GM18873 (cell line): ENCODE measurements at regions not wholly inside any gene's neighbourhood (a gene's known extent, or its start where the extent isn't known, plus 50 kb on each side); places are given as distances from the start of the nearest gene placed in this dataset.

Experiments used
- ATAC-seq: cut with Tn5 transposase; IDR thresholded peaks from one replicate; pipeline ENCODE4 v1.9.1; 2021; ENCODE audit warnings: mild to moderate bottlenecking, moderate library complexity, moderate number of reproducible peaks; ENCODE audit not compliant: unreplicated experiment, low FRiP score

GRCh38 chr1:38257374-38257773 is 210.8 kb upstream of the POU3F1 start:
- ATAC-seq = no peak

DNA sequence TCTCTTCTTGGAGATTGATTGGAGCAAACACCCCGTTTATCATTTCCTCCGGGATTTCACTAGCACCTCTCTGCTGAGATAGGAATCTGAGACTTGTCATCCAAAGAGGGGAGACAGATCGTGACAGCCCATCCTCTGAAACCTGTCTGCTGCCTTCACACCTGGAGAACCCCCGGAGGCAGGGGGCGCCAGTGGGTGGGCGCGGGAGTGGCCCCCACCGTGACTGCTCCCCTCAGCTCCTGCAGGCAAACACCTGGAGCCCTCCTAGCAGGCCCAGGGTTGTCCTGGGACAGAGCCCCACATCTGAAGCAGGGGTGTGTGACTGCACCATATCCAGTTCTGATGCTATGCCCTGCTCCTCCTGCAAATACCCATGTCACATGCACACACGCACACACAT is 209.5 kb upstream of the POU3F1 start:
- ATAC-seq = no peak

DNA sequence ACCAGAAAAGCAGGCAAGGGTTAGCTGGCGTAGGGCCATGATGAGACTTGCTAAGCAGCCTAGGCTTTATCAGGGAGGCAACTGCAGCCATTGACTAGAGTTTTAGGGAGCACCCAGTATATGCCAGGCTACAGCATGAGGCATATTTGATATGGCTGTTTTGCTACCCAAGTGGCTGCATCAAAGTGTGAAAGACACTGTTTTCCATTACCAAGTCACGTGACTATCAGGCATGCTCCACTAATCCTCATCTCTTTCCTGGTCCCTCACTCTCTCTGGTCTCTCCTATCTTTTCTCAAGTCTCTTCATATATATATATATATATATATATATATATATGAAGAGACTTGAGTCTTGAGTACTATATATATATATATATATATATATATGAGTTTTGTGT is 206.7 kb upstream of the POU3F1 start:
- no peak for ATAC-seq

DNA sequence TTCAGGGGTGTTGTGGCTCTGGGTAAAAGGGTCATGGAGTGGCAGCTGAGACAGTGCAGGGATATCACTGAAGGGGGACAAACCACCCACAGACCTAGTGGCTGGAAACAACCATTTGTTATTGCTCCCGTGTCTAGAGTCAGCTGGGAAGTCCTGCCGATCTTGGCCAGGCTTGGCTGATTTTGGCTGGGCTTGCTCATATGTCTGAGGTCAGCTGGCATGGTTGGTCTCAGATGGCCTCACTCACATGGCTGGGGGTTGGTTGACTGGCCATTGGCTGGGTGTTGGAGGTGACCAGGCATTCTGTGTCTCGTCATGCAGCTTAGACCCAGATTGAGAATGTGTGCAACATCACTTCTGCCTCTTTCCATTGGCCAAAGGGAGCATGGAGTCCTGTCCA is 203.8 kb upstream of the POU3F1 start:
- ATAC-seq = no peak

DNA sequence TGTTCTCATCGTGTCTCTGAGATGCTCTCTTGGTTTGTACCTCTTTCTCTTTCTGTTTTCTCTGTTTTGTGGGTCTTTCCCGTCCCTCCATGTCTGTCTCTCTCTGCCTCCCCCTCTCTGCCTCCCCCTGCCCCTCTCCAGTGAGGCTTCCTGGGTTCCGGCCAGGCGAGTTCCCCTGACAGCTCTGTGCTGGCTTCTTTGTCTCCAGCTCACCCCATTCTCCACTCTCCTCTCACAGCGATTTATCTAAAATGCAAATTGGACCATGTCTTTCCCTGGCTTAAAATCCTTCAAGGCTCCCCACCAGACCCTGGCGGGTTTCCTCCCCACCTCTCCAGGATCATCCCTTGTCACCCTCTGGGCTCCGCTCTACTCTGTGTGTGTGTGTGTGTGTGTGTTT is 202.4 kb upstream of the POU3F1 start:
- no peak for ATAC-seq

DNA sequence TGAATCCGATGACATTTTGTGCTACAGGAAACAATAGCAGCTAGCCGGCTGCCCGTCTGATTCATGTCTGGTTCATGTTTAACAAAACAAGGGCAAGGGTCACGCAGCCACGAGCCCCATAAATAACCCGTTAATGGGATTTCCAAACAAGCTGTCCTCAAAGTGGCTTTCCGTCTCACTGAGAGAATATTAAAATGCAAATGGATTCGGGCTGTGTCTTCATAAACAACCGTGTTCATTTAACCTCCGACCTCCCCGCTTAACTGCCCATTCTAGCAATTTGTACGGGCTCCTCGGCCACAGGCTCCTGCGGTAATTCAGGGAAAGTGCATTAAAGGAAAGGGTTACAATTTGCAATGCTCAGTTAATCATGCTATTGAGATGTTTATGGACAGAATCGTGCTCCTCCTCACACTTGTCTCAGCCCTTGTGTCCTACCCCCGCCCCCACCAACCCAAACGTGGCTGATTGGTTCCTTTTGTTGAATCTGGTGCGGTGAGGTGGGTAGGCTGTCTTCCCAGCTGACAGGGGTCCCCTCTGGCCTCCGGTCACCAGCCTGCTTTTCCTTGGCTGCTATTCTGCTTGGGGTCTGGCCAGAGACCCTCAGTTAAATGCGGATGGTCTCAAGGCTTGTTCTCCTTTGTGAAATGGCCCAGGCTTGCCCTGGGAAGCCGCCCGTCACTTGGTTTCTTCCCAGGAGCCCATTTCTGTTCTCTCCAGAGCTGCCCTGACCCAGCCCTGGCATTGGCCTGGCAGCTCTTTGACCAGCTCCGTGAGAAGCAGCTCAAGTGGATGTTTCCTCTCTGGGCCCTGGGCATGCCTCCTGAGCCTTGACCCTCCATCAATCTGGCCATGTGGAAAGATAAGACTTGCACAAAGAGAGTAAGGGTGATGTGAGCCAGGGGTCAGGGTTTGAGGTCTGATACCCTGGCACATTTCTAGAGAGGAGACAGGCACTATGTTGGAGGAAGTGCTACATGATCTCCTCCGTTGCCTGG is 200.7 kb upstream of the POU3F1 start:
- ATAC-seq = no peak

GRCh38 chr1:38244218-38244845 is 197.7 kb upstream of the POU3F1 start:
- ATAC-seq = no peak

DNA sequence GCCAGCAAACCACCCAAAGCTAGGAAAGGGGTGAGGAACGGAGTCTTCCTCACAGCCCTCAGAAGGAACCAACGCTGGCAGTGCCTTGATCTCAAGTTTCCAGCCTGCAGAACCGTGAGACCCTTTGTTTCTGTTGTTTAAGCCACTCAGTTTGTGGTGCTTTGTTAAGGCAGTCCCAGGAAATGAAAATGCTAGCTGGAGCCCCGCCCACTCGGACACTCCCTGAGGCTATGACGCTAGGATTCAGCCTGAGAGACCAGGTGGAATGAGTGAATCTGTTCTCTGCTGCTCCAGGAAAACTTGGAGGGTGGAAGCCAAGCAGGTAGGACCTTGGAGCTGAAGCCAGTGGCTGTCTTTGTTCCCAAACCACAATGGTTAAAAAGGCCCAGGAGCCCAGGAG is 196.5 kb upstream of the POU3F1 start:
- no peak for ATAC-seq

DNA sequence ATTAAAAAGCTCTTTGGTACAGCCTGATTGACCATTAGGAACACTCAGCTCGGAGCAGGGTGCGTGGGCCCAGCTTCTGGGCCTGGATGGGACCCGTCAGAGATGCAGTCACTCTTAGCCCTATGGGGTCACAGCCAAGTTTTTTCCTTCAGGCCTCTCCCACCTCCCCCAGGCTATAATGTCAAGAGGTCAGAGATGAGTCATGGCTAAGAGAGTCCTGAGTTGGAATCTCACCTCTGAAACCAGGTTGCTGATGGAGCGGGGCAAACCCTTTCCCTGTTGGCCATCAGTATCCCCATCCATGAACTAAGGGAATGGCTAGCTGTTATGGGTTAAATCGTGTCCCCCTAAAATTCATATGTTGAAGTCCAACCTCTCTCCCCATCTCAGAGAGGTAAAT is 195.9 kb upstream of the POU3F1 start:
- ATAC-seq = no peak

DNA sequence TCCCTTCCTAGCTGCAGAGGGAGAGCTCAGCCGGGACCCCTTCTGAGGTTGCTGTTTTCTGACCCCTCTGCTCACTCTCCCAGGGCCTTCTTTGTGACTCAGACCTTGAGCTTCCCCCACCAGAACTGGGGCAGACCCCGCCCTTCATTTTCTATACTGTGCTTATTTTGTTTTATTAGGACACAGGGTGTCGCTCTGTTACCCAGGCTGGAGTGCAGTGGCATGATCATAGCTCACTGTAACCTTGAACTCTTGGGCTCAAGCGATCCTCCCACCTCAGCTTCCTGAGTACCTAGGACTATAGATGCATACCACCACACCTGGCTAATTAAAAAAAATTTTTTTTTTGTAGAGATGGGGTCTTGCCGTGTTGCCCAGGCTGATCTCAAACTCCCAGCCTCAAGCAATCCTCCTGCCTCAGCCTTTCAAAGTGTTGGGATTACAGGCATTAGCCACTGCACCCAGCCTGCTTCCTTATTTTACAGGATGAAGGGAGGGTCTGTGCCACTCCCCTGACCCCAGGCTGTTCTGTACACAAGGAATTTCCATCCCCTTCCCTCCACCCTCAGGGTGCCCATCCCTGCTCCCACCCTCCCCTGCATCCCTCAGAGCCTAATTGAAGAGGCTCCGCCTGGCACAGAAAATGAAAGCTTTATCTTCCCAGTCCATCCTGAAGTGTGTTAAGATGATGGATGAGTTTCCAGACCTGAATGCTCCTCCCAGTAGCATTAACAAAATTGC is 195.2 kb upstream of the POU3F1 start:
- ATAC-seq = no peak

DNA sequence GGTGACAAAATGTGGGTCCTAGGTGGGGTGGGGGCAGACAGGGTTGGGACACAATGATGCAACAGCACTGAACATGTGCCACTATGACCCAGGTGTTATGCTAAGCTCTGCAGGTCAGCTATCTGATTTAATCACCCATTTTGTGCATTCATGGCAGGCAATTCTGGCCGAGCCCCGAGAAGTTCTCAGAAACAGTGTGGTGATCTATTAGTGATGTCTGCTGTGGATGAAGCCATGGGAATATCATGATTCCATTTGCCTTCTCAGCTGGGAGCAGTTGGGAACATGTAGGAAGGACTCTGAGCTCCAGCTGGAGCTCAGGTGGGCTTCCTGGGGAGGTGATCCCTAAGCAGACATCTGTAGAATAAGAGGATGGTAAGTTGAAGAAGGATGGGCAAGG is 194.0 kb upstream of the POU3F1 start:
- ATAC-seq = no peak

- no peak for ATAC-seq
Measured at GRCh38 chr1:38239258-38239835, 192.8 kb upstream of the POU3F1 start.

DNA sequence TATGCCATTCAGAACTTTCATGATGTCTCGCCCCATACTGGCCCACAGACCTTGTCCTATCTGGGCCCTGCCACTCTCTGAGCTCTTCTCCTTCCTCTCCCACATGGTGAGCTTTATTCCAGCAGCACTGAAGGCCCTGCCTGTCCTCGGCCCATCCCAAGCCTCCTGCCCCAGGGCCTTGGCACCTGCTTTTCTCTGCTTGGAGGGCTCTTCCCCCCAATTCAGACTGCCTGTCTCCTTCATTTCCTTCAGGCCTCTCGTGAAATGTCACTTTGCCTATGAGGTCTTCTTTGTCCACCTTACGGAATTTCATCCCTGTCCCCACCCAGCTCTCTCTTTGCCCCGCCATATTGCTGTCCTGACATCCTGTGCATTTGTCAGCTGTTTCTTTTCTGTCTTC is 191.7 kb upstream of the POU3F1 start:
- ATAC-seq = no peak

GRCh38 chr1:38235705-38236104 is 189.1 kb upstream of the POU3F1 start:
- ATAC-seq = no peak

- no peak for ATAC-seq
Measured at GRCh38 chr1:38231941-38232340, 185.3 kb upstream of the POU3F1 start.

DNA sequence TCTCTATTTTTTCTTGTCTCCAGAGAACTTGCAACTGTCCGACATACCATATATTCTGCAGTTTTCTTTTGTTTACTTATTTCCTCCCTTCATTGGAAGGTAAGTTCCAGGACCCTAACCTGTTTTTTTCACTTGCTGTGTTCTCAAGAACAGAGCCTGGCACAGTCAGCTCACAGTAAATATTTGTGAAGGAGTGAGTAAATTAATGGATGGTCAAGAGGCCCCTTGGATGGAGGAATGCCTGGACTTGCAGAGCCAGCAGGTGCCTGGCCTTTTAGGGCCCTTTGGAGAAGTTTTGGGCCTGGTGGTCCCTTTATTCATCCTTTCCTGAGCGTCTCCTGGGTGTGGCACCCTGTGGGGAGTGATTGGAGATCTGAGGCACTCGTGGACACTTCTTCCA is 182.1 kb upstream of the POU3F1 start:
- no peak for ATAC-seq

- ATAC-seq = no peak
Measured at GRCh38 chr1:38225745-38226144, 179.2 kb upstream of the POU3F1 start.

GRCh38 chr1:38223391-38223790 is 176.8 kb upstream of the POU3F1 start:
- no peak for ATAC-seq

- ATAC-seq = no peak
Measured at GRCh38 chr1:38222891-38223290, 176.3 kb upstream of the POU3F1 start.

GRCh38 chr1:38221006-38221649 is 174.5 kb upstream of the POU3F1 start:
- ATAC-seq = no peak
